H9 (cell line): ENCODE measurements at regions not wholly inside any gene's neighbourhood (a gene's known extent, or its start where the extent isn't known, plus 50 kb on each side); places are given as distances from the start of the nearest gene placed in this dataset.
A peak's percentile ranks its signal among the peaks of the same experiment; 100 is the strongest.

Experiments used
- DNase-seq: peaks from one replicate; pipeline ENCODE4 v3.0.0-alpha.2; 2017
- H2AFZ ChIP-seq: one replicate; pipeline ENCODE4 v1.6.1; 2013; ENCODE audit warnings: mild to moderate bottlenecking, low read length, control low read depth, moderate library complexity
- H2AK5ac ChIP-seq: 2 replicates; pipeline ENCODE4 v1.6.1; 2013; ENCODE audit warnings: low read length, control low read depth, mixed read lengths; ENCODE audit not compliant: insufficient read length
- H2BK120ac ChIP-seq: one replicate; pipeline ENCODE4 v1.6.1; 2013; ENCODE audit warnings: low read depth, mild to moderate bottlenecking, low read length, control low read depth, inconsistent platforms; ENCODE audit not compliant: poor library complexity, severe bottlenecking
- H2BK12ac ChIP-seq: 2 replicates; pipeline ENCODE4 v1.6.1; 2013; ENCODE audit warnings: low read length, control low read depth, mixed read lengths, low read depth; ENCODE audit not compliant: insufficient read length
- H2BK15ac ChIP-seq: 2 replicates; pipeline ENCODE4 v1.6.1; 2013; ENCODE audit warnings: low read depth, low read length, control low read depth
- H2BK20ac ChIP-seq: one replicate; pipeline ENCODE4 v1.6.1; 2013; ENCODE audit warnings: low read depth, mild to moderate bottlenecking, low read length, control low read depth, inconsistent platforms; ENCODE audit not compliant: poor library complexity, severe bottlenecking
- H2BK5ac ChIP-seq: 2 replicates; pipeline ENCODE4 v1.6.1; 2013; ENCODE audit warnings: low read length, control low read depth, mixed read lengths; ENCODE audit not compliant: insufficient read length
- H3K14ac ChIP-seq: 2 replicates; pipeline ENCODE4 v1.6.1; 2013; ENCODE audit warnings: low read length, control low read depth; ENCODE audit not compliant: insufficient read depth
- H3K18ac ChIP-seq: 2 replicates; pipeline ENCODE4 v1.6.1; 2013; ENCODE audit warnings: low read depth, mild to moderate bottlenecking, mixed read lengths, low read length, control low read depth; ENCODE audit not compliant: insufficient read length
- H3K23ac ChIP-seq: 2 replicates; pipeline ENCODE4 v1.6.1; 2013; ENCODE audit warnings: low read length, control low read depth, mixed read lengths, low read depth; ENCODE audit not compliant: insufficient read length
- H3K23me2 ChIP-seq: 2 replicates; pipeline ENCODE4 v1.6.1; 2013; ENCODE audit warnings: low read depth, mild to moderate bottlenecking, mixed read lengths, low read length, control low read depth; ENCODE audit not compliant: insufficient read length, poor library complexity, severe bottlenecking
- H3K27ac ChIP-seq: 2 replicates; pipeline ENCODE4 v1.5.1; 2013; ENCODE audit warnings: low read length, control low read depth, mixed read lengths, low read depth; ENCODE audit not compliant: insufficient read length
- H3K27me3 ChIP-seq: 2 replicates; pipeline ENCODE4 v1.6.1; 2013; ENCODE audit warnings: low read length, control low read depth, inconsistent platforms; ENCODE audit not compliant: insufficient read depth
- H3K4ac ChIP-seq: 2 replicates; pipeline ENCODE4 v1.6.1; 2013; ENCODE audit warnings: low read depth, mild to moderate bottlenecking, control low read depth, inconsistent platforms, low read length, moderate library complexity
- H3K4me1 ChIP-seq: 2 replicates; pipeline ENCODE4 v1.6.1; 2013; ENCODE audit warnings: low read length, control low read depth, inconsistent platforms; ENCODE audit not compliant: insufficient read depth
- H3K4me2 ChIP-seq: 2 replicates; pipeline ENCODE4 v1.6.1; 2013; ENCODE audit warnings: low read length, control low read depth, mixed read lengths; ENCODE audit not compliant: insufficient read length, insufficient read depth
- H3K56ac ChIP-seq: 2 replicates; pipeline ENCODE4 v1.6.1; 2013; ENCODE audit warnings: low read depth, mild to moderate bottlenecking, mixed read lengths, low read length, control low read depth; ENCODE audit not compliant: insufficient read length
- H3K79me1 ChIP-seq: 2 replicates; pipeline ENCODE4 v1.6.1; 2013; ENCODE audit warnings: low read depth, mild to moderate bottlenecking, moderate library complexity, low read length, control low read depth, inconsistent platforms; ENCODE audit not compliant: insufficient read depth, poor library complexity, severe bottlenecking
- H3K79me2 ChIP-seq: 2 replicates; pipeline ENCODE4 v1.6.1; 2013; ENCODE audit warnings: low read length, control low read depth, inconsistent platforms; ENCODE audit not compliant: insufficient read depth
- H3K9ac ChIP-seq: 2 replicates; pipeline ENCODE4 v1.6.1; 2013; ENCODE audit warnings: low read length, control low read depth, mixed read lengths; ENCODE audit not compliant: insufficient read length; ENCODE audit errors: extremely low read depth
- H3K9me3 ChIP-seq: one replicate; pipeline ENCODE4 v1.6.1; 2013; ENCODE audit warnings: low read depth, low read length, inconsistent platforms; ENCODE audit not compliant: control insufficient read depth
- H3T11ph ChIP-seq: one replicate; pipeline ENCODE4 v1.6.1; 2013; ENCODE audit warnings: mild to moderate bottlenecking, low read length, control low read depth, inconsistent platforms
- H4K20me1 ChIP-seq: one replicate; pipeline ENCODE4 v1.6.1; 2013; ENCODE audit not compliant: control insufficient read depth, insufficient read length, insufficient read depth
- H4K5ac ChIP-seq: 2 replicates; pipeline ENCODE4 v1.6.1; 2013; ENCODE audit warnings: low read depth, mild to moderate bottlenecking, mixed read lengths, low read length, control low read depth; ENCODE audit not compliant: insufficient read length
- H4K8ac ChIP-seq: replicated peaks from 2 replicates; pipeline ENCODE4 v1.6.1; 2013; ENCODE audit warnings: low read length, control low read depth, mixed read lengths, low read depth; ENCODE audit not compliant: insufficient read length
- H4K91ac ChIP-seq: 2 replicates; pipeline ENCODE4 v1.6.1; 2013; ENCODE audit warnings: low read depth, mild to moderate bottlenecking, moderate library complexity, mixed read lengths, low read length, control low read depth; ENCODE audit not compliant: insufficient read length
- H3K27ac Mint-ChIP-seq, 3 experiments: 2 replicates in 2 of 3; 3 replicates in 1 of 3; pipeline ENCODE4 v1.8.0; 2020 to 2021; ENCODE audit warnings: mixed read lengths in 3 of 3, mild to moderate bottlenecking in 1 of 3, moderate library complexity in 1 of 3
- H3K27me3 Mint-ChIP-seq: 2 replicates; pipeline ENCODE4 v1.8.0; 2021; ENCODE audit warnings: low read depth, mild to moderate bottlenecking, moderate library complexity, mixed read lengths
- H3K36me3 Mint-ChIP-seq, 3 experiments: 2 replicates in 2 of 3; 3 replicates in 1 of 3; pipeline ENCODE4 v1.8.0; 2020 to 2021; ENCODE audit warnings: low read depth in 3 of 3, mixed read lengths in 3 of 3; ENCODE audit not compliant: insufficient read depth in 1 of 3
- H3K4me1 Mint-ChIP-seq, 2 experiments: 2 replicates each; pipeline ENCODE4 v1.8.0; 2020; ENCODE audit warnings: mixed read lengths in 2 of 2
- H3K4me3 Mint-ChIP-seq, 2 experiments: 2 replicates in 1 of 2; 3 replicates in 1 of 2; pipeline ENCODE4 v1.8.0; 2020 to 2021; ENCODE audit warnings: mild to moderate bottlenecking in 2 of 2, mixed read lengths in 2 of 2, moderate library complexity in 1 of 2
- H3K9me3 Mint-ChIP-seq, 2 experiments: 2 replicates in 1 of 2; 3 replicates in 1 of 2; pipeline ENCODE4 v1.8.0; 2020; ENCODE audit warnings: mild to moderate bottlenecking in 2 of 2, mixed read lengths in 2 of 2, moderate library complexity in 1 of 2
- WGBS: extraction: QIAGEN DNeasy Blood & Tissue Kit; methylation state at CpG from one replicate; pipeline ENCODE4 v1.1.7; 2013; ENCODE audit warnings: missing lambda C conversion rate, low lambda C conversion rate, mixed read lengths; ENCODE audit not compliant: insufficient read length; ENCODE audit errors: extremely low coverage; 5-methylcytosine and 5-hydroxymethylcytosine counted together
- TF ChIP-seq, protein P1 (sequence below): fragments of 200-600 bp; sonication (generic); conservative IDR thresholded peaks from 3 replicates; pipeline ENCODE4 v1.8.0; 2021; ENCODE audit warnings: antibody characterized with exemption, mild to moderate bottlenecking

DNA sequence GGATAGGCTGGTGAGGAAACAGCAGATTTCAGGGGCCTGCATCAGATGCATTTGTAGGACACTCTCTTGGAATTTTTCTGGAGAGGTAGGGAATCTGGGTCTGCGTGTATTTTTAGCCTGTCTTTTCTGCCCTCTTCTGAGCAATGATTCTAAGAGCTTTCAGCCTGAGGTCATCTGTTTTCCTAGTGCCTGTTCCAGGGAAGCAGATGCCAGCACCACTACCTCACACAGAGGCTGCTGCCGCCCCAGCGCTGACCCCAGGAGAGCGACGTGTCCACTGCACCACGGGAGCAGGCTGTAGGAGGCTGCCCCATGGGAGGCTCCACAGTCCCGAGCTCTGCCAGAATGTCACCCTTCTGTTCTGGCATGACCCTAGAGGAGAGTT lies 316.5 kb downstream of the CYP26B1 start:
- no peak overlapping the region for H3K4me2 ChIP-seq

More for the DNA sequence above, 316.5 kb downstream of the CYP26B1 start:
- no peaks in the 10 kb centered on the region for H3K4me1 ChIP-seq
- no peak overlapping the region for H3K23ac ChIP-seq
- H3T11ph ChIP-seq, result no peak overlapping the region
- no peaks in the 10 kb centered on the region for H3K79me2 ChIP-seq
- H3K18ac ChIP-seq, result no peak overlapping the region
- no peak overlapping the region for H2AFZ ChIP-seq
- Mint-ChIP-seq H3K9me3 (peaks cover 3% of the 10 kb centered on the region in 2 experiments; a peak in 1 of 5 replicates), H3K36me3 (no peaks in the 10 kb centered on the region), H3K4me3 (no peak overlapping the region), H3K4me1 (no peaks in the 10 kb centered on the region), H3K27ac (no peak overlapping the region), H3K27me3 (peaks cover 1% of the 10 kb centered on the region; the same call in 1 of the 2 replicates)
- H3K9ac ChIP-seq, result no peak overlapping the region
- WGBS, result no CpG with 5 or more reads among the region's 7 CpGs
- no peak overlapping the region for H2BK120ac ChIP-seq
- no peak overlapping the region for H3K27ac ChIP-seq
- no peaks in the 10 kb centered on the region for H3K9me3 ChIP-seq
- no peak overlapping the region for H4K8ac ChIP-seq
- H3K4ac ChIP-seq, result no peak overlapping the region
- no peak overlapping the region for H2BK15ac ChIP-seq
- H3K23me2 ChIP-seq, result no peaks in the 10 kb centered on the region
- TF ChIP-seq, protein P1, sequence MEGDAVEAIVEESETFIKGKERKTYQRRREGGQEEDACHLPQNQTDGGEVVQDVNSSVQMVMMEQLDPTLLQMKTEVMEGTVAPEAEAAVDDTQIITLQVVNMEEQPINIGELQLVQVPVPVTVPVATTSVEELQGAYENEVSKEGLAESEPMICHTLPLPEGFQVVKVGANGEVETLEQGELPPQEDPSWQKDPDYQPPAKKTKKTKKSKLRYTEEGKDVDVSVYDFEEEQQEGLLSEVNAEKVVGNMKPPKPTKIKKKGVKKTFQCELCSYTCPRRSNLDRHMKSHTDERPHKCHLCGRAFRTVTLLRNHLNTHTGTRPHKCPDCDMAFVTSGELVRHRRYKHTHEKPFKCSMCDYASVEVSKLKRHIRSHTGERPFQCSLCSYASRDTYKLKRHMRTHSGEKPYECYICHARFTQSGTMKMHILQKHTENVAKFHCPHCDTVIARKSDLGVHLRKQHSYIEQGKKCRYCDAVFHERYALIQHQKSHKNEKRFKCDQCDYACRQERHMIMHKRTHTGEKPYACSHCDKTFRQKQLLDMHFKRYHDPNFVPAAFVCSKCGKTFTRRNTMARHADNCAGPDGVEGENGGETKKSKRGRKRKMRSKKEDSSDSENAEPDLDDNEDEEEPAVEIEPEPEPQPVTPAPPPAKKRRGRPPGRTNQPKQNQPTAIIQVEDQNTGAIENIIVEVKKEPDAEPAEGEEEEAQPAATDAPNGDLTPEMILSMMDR, result no peak
- no peaks in the 10 kb centered on the region for H4K20me1 ChIP-seq
- H3K56ac ChIP-seq, result no peak overlapping the region
- no peaks in the 10 kb centered on the region for H3K27me3 ChIP-seq
- no peak overlapping the region for H2BK20ac ChIP-seq
- no peak overlapping the region for H2BK12ac ChIP-seq
- no peak overlapping the region for H4K91ac ChIP-seq
- no peak overlapping the region for H4K5ac ChIP-seq
- peak; percentile 22 for DNase-seq
- H3K14ac ChIP-seq, result no peak overlapping the region
- no peak overlapping the region for H2BK5ac ChIP-seq
- no peak overlapping the region for H2AK5ac ChIP-seq
- H3K79me1 ChIP-seq, result no peaks in the 10 kb centered on the region
